ENCODE measurements at regions not wholly inside any gene's neighbourhood (a gene's known extent, or its start where the extent isn't known, plus 50 kb on each side); places are given as distances from the start of the nearest gene placed in this dataset.

DNA sequence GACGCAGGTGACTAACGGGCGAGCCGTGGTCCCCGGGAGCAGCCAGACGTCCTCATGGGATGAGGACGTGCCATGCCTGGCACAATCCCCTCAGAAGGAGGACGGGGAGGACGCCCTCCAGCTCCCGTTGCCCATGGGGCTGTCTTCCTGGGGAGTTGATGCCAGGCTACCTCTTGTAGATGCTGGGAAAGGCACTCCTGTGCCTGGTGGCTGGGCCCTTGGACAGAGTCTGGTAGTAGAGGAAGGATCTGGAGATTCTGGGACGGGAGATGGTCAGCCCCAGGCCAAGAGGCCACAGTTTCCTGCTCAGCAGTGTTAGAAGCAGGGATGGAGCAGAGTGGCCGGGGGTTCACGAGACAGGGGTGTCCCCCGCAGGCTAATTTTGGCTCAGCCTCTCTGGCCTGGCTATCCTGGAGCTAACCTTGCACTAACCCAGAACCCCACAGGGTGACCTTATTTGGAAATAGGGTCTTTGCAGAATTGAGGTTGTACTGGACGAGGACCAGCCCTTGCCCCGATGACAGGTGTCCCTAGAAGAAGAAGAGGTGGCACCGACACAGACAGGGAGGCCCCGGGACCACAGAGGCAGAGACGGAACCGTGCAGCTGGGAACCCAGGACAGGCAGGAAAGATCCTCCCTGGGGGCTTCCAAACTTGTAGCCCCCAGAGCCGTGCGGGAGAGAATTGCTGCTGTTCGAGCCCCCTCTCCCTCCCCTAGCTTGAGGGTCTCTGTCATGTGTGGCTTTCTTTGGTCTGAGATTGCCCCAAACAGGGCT, 50.1 kb upstream of the ADRA2C start:
- DNase-seq (ENCODE audit: low read depth, low spot score) = no peak

DNA sequence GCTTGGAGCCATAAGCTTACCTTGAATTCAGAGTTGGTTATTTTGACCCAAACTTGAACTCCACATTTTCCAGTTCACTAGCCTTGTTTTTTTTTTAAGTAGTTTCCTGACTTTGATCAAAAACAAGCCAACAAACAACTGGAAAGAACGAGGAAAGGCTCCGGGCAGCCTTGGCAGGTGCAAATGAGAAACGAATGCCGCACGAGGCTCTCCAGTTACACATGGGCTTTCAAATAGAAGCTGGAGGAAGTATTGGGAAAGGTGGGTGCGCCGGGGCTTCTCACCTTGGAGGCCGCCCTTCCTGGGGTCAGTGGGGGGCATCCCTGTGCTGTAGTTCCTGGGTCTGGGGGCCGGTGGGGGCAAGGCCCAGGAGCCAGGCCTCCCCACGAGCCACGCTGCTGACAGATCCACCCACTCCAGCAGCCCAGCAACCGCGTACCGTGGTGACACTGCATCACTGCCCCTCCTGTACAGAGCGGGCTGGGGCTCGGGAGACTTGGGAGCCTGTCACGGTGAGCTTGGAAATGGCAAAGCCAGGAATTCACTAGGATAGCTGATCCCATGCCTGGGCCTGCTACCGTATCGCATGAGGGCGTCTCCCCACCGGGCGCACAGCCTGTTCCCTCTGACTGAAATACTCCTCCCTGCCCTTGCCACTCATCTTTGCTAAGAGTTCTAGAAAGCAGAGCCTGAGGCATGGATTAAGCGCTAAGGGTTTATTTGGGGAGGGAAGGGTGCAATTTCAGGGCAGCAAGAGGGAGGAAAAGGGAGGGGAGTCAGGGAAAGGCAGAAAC, 50.9 kb upstream of the ADRA2C start:
- no peak for DNase-seq (ENCODE audit: low read depth, low spot score)

- no peak for DNase-seq (ENCODE audit: low read depth, low spot score)
Observed at GRCh38 chr4:3714642-3715001, 51.6 kb upstream of the ADRA2C start.

GRCh38 chr4:3713817-3714641, 52.2 kb upstream of the ADRA2C start:
- DNase-seq (ENCODE audit: low read depth, low spot score) = no peak

- no peak for DNase-seq (ENCODE audit: low read depth, low spot score)
Observed at GRCh38 chr4:3713346-3713745, 52.8 kb upstream of the ADRA2C start.

GRCh38 chr4:3712936-3713335, 53.2 kb upstream of the ADRA2C start:
- DNase-seq (ENCODE audit: low read depth, low spot score) = no peak

DNA sequence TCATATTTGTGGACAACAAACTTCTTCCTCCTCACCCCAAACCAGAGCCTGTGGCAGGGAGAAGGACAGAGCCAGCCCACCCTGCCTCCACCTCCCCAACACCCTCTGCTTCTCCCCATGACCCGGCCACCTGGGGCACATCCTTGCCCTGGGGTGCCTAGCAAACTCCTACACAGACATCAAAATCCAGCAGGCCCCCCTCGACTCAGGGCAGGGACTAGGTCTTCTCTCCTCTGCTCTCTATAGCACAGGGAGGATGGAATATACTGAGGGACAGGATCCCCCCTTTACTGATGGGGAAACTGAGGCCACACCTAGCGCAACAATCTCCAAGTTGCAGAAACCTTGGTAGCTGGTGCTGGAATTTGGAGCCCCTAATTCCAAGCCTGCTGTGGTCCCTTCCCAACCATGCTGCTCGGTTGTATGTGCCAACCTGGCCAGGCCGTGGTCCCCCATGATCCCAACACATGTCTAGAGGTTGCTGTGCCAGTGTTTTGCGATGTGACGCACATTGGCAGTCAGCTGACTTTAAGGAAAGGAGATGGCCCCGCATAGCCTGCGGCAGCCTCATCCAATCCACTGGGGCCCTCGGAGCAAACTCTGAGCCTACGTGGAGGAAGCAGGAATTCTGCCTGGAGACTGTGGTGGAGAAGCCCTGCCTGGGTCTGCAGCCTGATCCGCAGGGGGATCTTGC, 53.9 kb upstream of the ADRA2C start:
- DNase-seq (ENCODE audit: low read depth, low spot score) = no peak

DNA sequence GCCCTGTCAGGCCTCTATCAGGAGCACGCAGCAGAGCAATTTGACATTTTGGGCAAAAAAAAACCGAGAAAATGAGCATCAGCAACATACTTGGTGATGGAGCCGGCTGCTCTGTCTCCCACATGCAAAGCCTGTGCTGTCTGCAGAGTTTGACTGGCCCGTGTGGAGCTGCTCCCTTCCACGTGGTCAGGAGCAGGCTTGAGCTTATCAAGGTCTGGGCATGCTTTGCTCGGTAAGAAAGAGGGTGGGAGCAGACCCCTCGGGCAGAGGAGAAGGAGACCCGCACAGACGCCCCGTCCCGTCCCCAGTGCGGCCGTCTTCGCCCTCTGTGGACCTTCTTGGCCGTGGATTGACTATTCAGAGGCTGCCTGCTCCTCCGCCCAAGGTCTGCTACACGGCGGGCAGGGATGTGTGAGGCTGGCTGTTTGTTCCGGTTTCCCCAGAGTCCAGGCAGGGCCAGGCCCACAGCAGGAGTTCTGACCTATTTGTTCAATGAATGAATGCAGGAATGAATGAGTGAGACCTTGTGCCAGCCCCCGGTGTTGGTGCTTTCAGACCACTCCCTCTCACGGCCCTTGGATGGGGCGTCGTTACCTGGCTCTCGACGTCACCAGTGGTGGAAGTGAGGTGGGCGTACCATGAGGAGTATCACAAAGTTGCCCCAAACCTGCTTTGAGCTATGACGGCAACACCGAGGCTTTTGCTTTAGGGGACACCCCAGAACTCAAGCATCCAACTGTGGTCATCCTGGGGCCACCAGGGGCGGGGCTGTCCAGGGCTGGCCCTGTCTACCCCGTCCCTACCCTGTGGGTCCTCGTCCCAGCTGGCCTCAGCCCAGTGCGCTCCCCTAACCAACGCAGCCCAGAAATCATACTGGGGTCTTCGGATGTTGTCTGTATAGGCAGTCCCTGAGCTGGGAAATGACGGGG, 54.7 kb upstream of the ADRA2C start:
- no peak for DNase-seq (ENCODE audit: low read depth, low spot score)

DNA sequence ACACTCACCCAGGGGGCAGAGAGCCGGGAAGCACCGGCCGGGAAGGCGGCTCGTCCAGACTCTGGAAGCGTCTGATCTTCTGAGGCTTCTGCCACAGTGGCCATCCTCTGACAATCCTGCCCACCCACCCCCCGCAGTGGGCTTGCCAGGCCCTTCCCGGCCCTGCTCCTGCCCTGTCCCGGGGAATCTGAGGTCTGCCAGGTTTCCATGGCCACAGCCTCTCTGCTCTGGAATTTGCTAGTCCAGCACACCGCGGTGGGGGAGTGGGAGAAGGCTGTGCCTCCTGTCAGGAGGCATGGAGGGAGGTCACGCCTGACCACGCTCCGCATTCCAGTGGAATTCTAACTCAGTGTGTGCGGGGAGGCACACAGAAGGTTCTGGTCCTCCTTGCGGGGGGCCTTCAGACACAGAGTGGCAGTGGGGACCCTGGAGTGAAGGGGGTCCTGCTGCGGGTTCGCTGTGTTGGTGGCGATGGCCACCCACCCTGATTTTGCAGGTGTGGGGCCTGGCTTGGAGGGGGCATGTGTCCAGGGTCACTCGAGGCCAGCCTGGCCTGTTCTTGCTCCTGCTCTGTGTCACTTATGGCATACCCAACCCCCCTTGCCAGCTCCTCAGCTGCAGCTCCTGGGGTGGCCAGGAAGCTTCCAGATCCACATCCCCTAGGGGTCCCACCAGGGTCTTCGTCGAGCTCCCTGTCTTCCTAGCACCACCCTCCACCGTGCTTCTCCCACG, 55.6 kb upstream of the ADRA2C start:
- peak; percentile 51 for DNase-seq (ENCODE audit: low read depth, low spot score)

DNA sequence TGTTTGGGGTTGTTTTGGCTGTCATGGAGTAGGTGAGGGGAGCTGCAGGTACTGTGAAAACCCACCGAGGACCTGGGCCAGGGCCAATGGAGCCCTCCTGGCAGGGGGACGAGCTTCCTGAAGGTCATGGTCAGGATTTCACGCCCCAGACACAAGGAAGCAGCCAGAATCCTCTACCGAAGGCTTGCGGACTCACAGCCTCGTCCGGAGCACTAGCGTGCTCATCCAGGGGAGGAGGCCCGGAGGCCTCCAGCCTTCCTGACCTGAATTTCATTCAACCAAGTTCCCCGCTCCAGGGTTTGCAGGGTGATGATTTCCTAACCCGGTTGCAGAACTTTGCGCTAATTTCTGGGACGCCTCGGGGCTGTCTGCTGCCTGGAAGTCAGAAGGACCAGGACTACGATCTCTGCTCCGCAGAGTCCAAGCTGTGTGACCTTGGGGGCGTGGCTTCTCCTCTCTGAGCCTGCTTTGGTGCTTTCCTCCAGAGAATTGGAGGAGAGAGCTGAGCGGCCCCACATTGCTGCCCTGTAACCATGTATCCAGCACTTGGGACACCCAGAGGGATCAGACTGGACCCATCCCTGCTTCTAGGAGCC, 56.2 kb upstream of the ADRA2C start:
- DNase-seq (ENCODE audit: low read depth, low spot score) = no peak

DNA sequence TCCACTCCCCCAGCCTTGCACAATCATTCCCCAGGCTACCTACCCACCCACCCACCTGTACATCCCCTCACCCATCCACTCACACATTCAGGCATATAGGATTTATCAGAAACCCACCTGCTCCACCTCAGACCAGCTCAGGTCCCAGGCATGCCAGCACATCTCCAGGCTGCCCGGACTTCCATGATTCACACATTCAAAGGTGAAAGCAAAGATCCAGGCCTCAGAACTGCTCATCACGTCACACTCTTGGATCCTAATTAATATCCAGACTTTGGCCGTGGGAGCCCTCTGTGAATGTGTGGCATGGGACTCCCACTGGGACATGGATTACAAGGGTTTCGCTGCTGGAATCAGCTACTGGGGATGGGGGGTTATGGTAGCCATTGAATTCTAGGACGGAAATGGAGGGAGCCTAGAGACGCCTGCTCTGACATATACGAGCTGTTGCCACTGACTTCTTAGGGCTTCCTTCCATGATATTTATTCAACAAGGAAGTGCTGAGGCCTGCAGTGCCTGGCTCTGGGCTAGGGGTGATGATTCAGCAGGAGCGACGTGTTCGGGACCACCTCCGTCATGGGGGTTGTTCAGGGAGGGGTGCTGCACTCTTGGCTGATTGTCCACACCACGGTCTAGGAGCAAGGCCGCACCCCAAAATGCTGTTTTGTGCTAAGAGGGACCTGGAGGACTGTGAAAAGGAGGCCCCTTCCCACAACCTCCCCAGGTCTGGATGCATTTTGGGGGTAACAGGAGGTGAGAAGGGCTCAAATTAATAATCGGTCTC, 56.9 kb upstream of the ADRA2C start:
- no peak for DNase-seq (ENCODE audit: low read depth, low spot score)

GRCh38 chr4:3708611-3709010, 57.6 kb upstream of the ADRA2C start:
- no peak for DNase-seq (ENCODE audit: low read depth, low spot score)

GRCh38 chr4:3708103-3708510, 58.1 kb upstream of the ADRA2C start:
- DNase-seq (ENCODE audit: low read depth, low spot score) = no peak

DNA sequence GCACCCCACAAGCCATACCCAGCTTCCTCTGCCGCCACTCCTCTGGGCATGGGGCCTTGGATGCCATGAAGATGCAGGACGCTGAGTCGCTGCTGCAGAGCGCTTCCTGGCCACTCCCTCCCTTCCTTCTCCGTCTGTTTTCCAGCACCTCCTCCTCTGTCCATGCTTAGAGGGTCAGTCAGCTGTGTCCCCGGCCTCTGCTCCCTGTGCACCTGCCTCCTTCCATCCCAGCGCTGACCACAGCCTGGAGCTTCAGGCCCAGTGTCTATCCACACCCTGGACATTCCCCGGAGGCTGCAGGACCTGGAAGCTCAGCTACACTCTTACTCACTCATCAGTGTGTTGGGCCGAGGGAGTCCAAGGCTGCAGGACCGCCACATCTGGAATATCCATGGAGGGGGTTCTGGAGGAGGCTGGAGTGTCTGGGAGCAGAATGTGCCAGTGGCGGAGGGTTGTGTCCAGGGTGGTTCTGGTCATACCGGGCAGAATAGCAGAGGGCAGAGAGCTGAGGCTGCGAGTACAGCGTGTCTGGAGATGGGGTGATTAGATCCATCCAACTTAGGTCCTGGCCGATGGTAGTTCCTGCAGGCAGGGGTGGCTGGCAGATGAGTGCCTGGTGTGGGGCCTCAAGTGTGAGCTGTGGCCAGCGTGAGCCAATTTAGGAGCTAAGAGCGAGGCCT, 58.6 kb upstream of the ADRA2C start:
- no peak for DNase-seq (ENCODE audit: low read depth, low spot score)

GRCh38 chr4:3706565-3707422, 59.4 kb upstream of the ADRA2C start:
- no peak for DNase-seq (ENCODE audit: low read depth, low spot score)

DNA sequence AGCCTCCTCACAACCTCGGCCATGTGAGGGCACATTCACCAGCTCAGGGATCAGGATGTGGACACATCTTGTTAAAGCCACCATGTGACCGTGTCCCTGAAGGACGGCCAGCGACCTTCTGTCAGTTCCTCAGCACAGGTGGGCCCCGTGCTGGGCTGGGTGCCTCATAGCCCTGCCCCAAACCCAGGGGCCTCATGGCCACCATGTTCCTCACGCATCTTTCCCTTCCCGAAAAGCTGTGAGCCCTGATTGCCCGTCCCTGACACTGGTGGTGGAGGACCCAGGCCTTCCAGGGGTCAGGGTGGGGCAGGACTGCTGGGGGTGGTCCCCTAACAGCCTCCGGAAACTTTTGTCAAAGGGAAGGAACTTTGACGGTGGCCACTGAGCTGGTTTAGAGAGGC, 60.1 kb upstream of the ADRA2C start:
- no peak for DNase-seq (ENCODE audit: low read depth, low spot score)

Data from ELF-1 (cell line).